HCT116 (cell line): ENCODE measurements at regions not wholly inside any gene's neighbourhood (a gene's known extent, or its start where the extent isn't known, plus 50 kb on each side); places are given as distances from the start of the nearest gene placed in this dataset.

Experiments
- EZH2 ChIP-seq: fragments of 200-600 bp; sonication (generic); IDR thresholded peaks from 2 replicates; pipeline ENCODE4 v1.6.1; 2017; ENCODE audit warnings: antibody characterized with exemption, mixed run types
- EZH2phosphoT487 ChIP-seq: fragments of 200-600 bp; IDR thresholded peaks from 2 replicates; pipeline ENCODE4 v1.6.1; 2018; ENCODE audit warnings: antibody characterized with exemption, borderline replicate concordance
- JUND ChIP-seq: IDR thresholded peaks from 2 replicates; pipeline ENCODE4 v1.6.1; 2012
- POLR2A ChIP-seq: IDR thresholded peaks from 2 replicates; pipeline ENCODE4 v1.7.0; 2011; ENCODE audit warnings: borderline replicate concordance; ENCODE audit not compliant: insufficient read depth, insufficient read length; ENCODE audit errors: extremely low read depth
- POLR2AphosphoS5 ChIP-seq: IDR thresholded peaks from 2 replicates; pipeline ENCODE4 v1.6.1; 2011; ENCODE audit warnings: mild to moderate bottlenecking, low read depth, low read length, moderate library complexity
- RAD21 ChIP-seq: IDR thresholded peaks from 2 replicates; pipeline ENCODE4 v1.6.1; 2012; ENCODE audit warnings: low read depth, mild to moderate bottlenecking
- SP1 ChIP-seq: IDR thresholded peaks from 2 replicates; pipeline ENCODE4 v1.6.1; 2012; ENCODE audit warnings: low read depth
- SRF ChIP-seq: IDR thresholded peaks from 2 replicates; pipeline ENCODE4 v1.6.1; 2012; ENCODE audit warnings: low read depth
- ZFX ChIP-seq: fragments of 450-650 bp; IDR thresholded peaks from 2 replicates; pipeline ENCODE4 v1.6.1; 2017
- ZNF274 ChIP-seq: fragments of 200-500 bp; sonication (Bioruptor generic); IDR thresholded peaks from 2 replicates; pipeline ENCODE4 v1.6.1; 2014; ENCODE audit warnings: mild to moderate bottlenecking, low read depth, low read length, inconsistent platforms
- TF ChIP-seq, protein P1 (sequence below), 3 experiments: fragments of 200-600 bp in 1 of 3; sonication (generic) in 1 of 3; IDR thresholded peaks in 2 of 3; conservative IDR thresholded peaks in 1 of 3; 2 replicates each; pipeline ENCODE4 v1.5.1; 2012 to 2017; ENCODE audit warnings: low read depth in 2 of 3, low read length in 2 of 3, antibody characterized with exemption in 1 of 3, borderline replicate concordance in 1 of 3, control low read depth in 1 of 3, mild to moderate bottlenecking in 1 of 3, mixed read lengths in 1 of 3, mixed run types in 1 of 3, moderate library complexity in 1 of 3; ENCODE audit not compliant: insufficient read depth in 1 of 3
- TF ChIP-seq, protein P2 (sequence below): IDR thresholded peaks from 2 replicates; pipeline ENCODE4 v1.6.1; 2012
- TF ChIP-seq, protein P3 (sequence below): IDR thresholded peaks from 2 replicates; pipeline ENCODE4 v1.6.1; 2012; ENCODE audit warnings: low read depth
- TF ChIP-seq, protein P4 (sequence below): IDR thresholded peaks from 2 replicates; pipeline ENCODE4 v1.6.1; 2012

DNA sequence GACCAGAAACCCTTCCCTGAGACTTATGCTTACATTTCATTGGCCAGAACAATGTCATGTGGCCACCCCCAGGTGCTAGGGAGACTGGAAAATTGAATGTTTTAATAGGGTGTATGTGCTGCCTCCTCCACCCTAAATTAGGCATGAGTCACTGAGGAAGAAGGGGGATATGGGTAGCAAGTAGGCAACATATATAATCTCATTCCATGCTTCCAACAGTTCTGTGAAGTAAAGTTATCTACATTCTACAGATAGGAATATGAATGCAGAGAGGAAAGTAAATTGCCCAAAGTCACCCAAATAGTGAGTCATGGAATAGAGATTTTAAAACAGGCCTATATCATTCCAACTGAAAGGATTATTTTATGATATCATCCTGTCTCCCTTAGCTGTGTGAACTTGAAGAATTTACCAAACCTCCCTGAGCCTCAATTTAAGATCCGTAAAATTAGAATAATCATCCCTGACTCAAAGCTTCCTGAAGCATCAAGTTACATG, 168.6 kb upstream of the FGGY start:
- TF ChIP-seq, protein P1, sequence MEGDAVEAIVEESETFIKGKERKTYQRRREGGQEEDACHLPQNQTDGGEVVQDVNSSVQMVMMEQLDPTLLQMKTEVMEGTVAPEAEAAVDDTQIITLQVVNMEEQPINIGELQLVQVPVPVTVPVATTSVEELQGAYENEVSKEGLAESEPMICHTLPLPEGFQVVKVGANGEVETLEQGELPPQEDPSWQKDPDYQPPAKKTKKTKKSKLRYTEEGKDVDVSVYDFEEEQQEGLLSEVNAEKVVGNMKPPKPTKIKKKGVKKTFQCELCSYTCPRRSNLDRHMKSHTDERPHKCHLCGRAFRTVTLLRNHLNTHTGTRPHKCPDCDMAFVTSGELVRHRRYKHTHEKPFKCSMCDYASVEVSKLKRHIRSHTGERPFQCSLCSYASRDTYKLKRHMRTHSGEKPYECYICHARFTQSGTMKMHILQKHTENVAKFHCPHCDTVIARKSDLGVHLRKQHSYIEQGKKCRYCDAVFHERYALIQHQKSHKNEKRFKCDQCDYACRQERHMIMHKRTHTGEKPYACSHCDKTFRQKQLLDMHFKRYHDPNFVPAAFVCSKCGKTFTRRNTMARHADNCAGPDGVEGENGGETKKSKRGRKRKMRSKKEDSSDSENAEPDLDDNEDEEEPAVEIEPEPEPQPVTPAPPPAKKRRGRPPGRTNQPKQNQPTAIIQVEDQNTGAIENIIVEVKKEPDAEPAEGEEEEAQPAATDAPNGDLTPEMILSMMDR (IDR thresholded peaks at IDR 0.05 in 2 of 3, conservative IDR thresholded peaks at IDR 0.05 in 1 of 3; ENCODE audit: borderline replicate concordance in 1 of 3, insufficient read depth in 1 of 3, low read depth in 2 of 3, low read length in 2 of 3): no peak
- no peak for TF ChIP-seq POLR2A
- no peak for TF ChIP-seq POLR2AphosphoS5
- TF ChIP-seq, protein P2, sequence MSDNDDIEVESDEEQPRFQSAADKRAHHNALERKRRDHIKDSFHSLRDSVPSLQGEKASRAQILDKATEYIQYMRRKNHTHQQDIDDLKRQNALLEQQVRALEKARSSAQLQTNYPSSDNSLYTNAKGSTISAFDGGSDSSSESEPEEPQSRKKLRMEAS: no peak
- no peak for TF ChIP-seq SP1
- TF ChIP-seq, protein P3, sequence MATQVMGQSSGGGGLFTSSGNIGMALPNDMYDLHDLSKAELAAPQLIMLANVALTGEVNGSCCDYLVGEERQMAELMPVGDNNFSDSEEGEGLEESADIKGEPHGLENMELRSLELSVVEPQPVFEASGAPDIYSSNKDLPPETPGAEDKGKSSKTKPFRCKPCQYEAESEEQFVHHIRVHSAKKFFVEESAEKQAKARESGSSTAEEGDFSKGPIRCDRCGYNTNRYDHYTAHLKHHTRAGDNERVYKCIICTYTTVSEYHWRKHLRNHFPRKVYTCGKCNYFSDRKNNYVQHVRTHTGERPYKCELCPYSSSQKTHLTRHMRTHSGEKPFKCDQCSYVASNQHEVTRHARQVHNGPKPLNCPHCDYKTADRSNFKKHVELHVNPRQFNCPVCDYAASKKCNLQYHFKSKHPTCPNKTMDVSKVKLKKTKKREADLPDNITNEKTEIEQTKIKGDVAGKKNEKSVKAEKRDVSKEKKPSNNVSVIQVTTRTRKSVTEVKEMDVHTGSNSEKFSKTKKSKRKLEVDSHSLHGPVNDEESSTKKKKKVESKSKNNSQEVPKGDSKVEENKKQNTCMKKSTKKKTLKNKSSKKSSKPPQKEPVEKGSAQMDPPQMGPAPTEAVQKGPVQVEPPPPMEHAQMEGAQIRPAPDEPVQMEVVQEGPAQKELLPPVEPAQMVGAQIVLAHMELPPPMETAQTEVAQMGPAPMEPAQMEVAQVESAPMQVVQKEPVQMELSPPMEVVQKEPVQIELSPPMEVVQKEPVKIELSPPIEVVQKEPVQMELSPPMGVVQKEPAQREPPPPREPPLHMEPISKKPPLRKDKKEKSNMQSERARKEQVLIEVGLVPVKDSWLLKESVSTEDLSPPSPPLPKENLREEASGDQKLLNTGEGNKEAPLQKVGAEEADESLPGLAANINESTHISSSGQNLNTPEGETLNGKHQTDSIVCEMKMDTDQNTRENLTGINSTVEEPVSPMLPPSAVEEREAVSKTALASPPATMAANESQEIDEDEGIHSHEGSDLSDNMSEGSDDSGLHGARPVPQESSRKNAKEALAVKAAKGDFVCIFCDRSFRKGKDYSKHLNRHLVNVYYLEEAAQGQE: no peak
- no peak for TF ChIP-seq EZH2
- no peak for TF ChIP-seq JUND
- TF ChIP-seq, protein P4, sequence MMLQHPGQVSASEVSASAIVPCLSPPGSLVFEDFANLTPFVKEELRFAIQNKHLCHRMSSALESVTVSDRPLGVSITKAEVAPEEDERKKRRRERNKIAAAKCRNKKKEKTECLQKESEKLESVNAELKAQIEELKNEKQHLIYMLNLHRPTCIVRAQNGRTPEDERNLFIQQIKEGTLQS: no peak
- no peak for TF ChIP-seq EZH2phosphoT487
- no peak for TF ChIP-seq ZFX
- TF ChIP-seq ZNF274: no peak
- no peak for TF ChIP-seq RAD21
- TF ChIP-seq SRF: no peak
